SK-N-SH treated with all-trans-retinoic acid at 6 μM for 48 hours (cell line): ENCODE measurements at regions not wholly inside any gene's neighbourhood (a gene's known extent, or its start where the extent isn't known, plus 50 kb on each side); places are given as distances from the start of the nearest gene placed in this dataset.

Source experiments
- ATAC-seq: fragments of 200-7000 bp; cut with Tn5 transposase; 3 replicates; pipeline ENCODE4 v1.9.1; 2020; ENCODE audit warnings: mild to moderate bottlenecking, moderate library complexity
- ARNTL ChIP-seq: fragments of 450-650 bp; formaldehyde crosslinking; IDR thresholded peaks from 2 replicates; pipeline ENCODE4 v1.5.0; 2020; ENCODE audit warnings: low read depth, mild to moderate bottlenecking, moderate library complexity, borderline replicate concordance
- BACH2 ChIP-seq: fragments of 250-450 bp; sonication (Bioruptor Pico); IDR thresholded peaks from 2 replicates; pipeline ENCODE4 v1.9.0; 2021; ENCODE audit warnings: mild to moderate bottlenecking, borderline replicate concordance
- CSDC2 ChIP-seq: fragments of 250-450 bp; sonication (Bioruptor Pico); IDR thresholded peaks from 2 replicates; pipeline ENCODE4 v1.5.0; 2020; ENCODE audit warnings: mild to moderate bottlenecking, moderate library complexity
- ESRRG ChIP-seq: fragments of 250-450 bp; sonication (Bioruptor Pico); IDR thresholded peaks from 2 replicates; pipeline ENCODE4 v1.6.1; 2021; ENCODE audit warnings: mild to moderate bottlenecking
- GLIS3 ChIP-seq: fragments of 250-450 bp; sonication (Bioruptor Pico); IDR thresholded peaks from 2 replicates; pipeline ENCODE4 v1.5.0; 2020; ENCODE audit warnings: mild to moderate bottlenecking, moderate library complexity
- ISL1 ChIP-seq: fragments of 250-450 bp; sonication (Bioruptor Pico); IDR thresholded peaks from 2 replicates; pipeline ENCODE4 v2.1.2; 2022; ENCODE audit warnings: mild to moderate bottlenecking, moderate library complexity
- OSR1 ChIP-seq: fragments of 250-450 bp; sonication (Bioruptor Pico); IDR thresholded peaks from 2 replicates; pipeline ENCODE4 v1.8.0; 2022; ENCODE audit warnings: moderate library complexity, mild to moderate bottlenecking, inconsistent platforms
- POU6F1 ChIP-seq: fragments of 250-450 bp; sonication (Bioruptor Pico); IDR thresholded peaks from 2 replicates; pipeline ENCODE4 v1.8.0; 2021; ENCODE audit warnings: low read depth, mild to moderate bottlenecking, moderate library complexity, borderline replicate concordance
- PPARA ChIP-seq: fragments of 250-450 bp; sonication (Bioruptor Pico); IDR thresholded peaks from 2 replicates; pipeline ENCODE4 v1.5.0; 2020; ENCODE audit warnings: mild to moderate bottlenecking, borderline replicate concordance
- RARB ChIP-seq: fragments of 250-450 bp; sonication (Bioruptor Pico); IDR thresholded peaks from 2 replicates; pipeline ENCODE4 v1.8.0; 2021; ENCODE audit warnings: mild to moderate bottlenecking, moderate library complexity
- SNAI2 ChIP-seq: fragments of 250-450 bp; sonication (Bioruptor Pico); IDR thresholded peaks from 2 replicates; pipeline ENCODE4 v1.5.0; 2020; ENCODE audit warnings: mild to moderate bottlenecking, moderate library complexity
- TCF4 ChIP-seq: fragments of 250-450 bp; sonication (Bioruptor Pico); IDR thresholded peaks from 2 replicates; pipeline ENCODE4 v1.8.0; 2021; ENCODE audit warnings: mild to moderate bottlenecking, moderate library complexity, borderline replicate concordance
- TOX ChIP-seq: fragments of 250-450 bp; sonication (Bioruptor Pico); IDR thresholded peaks from 2 replicates; pipeline ENCODE4 v1.8.0; 2021; ENCODE audit warnings: mild to moderate bottlenecking, moderate library complexity, borderline replicate concordance
- ZC3H10 ChIP-seq: fragments of 250-450 bp; sonication (Bioruptor Pico); IDR thresholded peaks from 2 replicates; pipeline ENCODE4 v1.5.1; 2021; ENCODE audit warnings: mild to moderate bottlenecking, moderate library complexity
- ZFP3 ChIP-seq: fragments of 250-450 bp; sonication (Bioruptor Pico); IDR thresholded peaks from 2 replicates; pipeline ENCODE4 v1.5.0; 2020; ENCODE audit warnings: mild to moderate bottlenecking, moderate library complexity
- ZFP30 ChIP-seq: fragments of 450-650 bp; formaldehyde crosslinking; IDR thresholded peaks from 2 replicates; pipeline ENCODE4 v1.5.0; 2022; ENCODE audit warnings: mild to moderate bottlenecking, moderate library complexity
- ZNF565 ChIP-seq: fragments of 450-650 bp; formaldehyde crosslinking; conservative IDR thresholded peaks from 2 replicates; pipeline ENCODE4 v1.5.0; 2020; ENCODE audit warnings: low read depth, mild to moderate bottlenecking, moderate library complexity
- ZNF70 ChIP-seq: fragments of 450-650 bp; formaldehyde crosslinking; IDR thresholded peaks from 2 replicates; pipeline ENCODE4 v1.5.0; 2020; ENCODE audit warnings: mild to moderate bottlenecking, moderate library complexity
- ZNF8 ChIP-seq: fragments of 450-650 bp; formaldehyde crosslinking; IDR thresholded peaks from 2 replicates; pipeline ENCODE4 v1.5.0; 2020; ENCODE audit warnings: mild to moderate bottlenecking, moderate library complexity
- TF ChIP-seq, protein P1 (sequence below): fragments of 250-450 bp; sonication (Bioruptor Pico); IDR thresholded peaks from 2 replicates; pipeline ENCODE4 v1.5.1; 2020; ENCODE audit warnings: low read depth, mild to moderate bottlenecking, moderate library complexity
- TF ChIP-seq, protein P2 (sequence below): fragments of 250-450 bp; sonication (Bioruptor Pico); IDR thresholded peaks from 2 replicates; pipeline ENCODE4 v1.5.0; 2020; ENCODE audit warnings: mild to moderate bottlenecking, moderate library complexity

DNA sequence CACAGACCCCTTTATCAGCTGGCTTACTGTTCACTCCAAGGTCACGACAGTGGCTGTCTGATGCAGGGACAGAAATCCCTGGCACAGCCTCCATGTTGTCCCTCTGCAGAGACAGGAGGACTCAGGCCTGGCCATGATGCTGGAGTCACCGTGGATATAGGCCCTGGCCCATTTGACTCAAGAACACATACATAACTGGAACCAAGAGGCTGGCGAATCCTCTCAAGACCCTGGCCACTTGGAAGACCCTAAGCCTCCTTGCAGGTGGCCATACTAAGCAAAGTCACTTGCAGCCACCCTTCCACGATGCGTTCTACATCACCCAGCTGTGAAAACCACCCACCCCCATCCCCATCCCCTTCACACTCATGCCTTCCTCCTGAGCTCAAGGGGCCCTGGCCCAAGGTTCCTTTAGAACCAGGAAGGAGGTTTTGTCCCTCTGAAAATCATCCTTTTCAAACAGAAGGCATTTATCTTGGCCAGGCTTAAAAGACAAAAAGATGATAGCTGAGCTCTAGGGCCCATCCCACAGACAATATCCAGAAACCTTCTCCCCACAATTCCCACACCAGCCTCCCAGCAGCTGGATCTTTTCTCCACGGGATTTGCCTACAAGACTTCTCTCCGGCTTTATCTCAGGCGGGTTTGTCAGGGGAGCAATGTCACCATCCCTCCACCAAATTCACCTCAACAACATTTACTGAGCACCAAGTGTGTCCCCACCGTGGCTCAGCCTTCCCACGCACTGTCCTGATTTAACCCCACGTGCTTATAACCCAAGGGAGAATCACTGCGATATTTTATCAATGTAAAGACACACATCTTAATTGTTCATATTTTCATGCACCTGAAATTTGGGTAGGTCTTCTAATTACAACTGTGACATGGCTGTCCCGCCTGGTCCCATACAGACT, 123.4 kb upstream of the SERPIND1 start:
- TF ChIP-seq ZFP3 (CRISPR knock-in tag) (no peak), BACH2 (no peak), ZFP30 (CRISPR knock-in tag) (no peak), ZNF8 (no peak), ARNTL (CRISPR knock-in tag) (no peak), ZC3H10 (no peak), POU6F1 (CRISPR knock-in tag) (no peak), SNAI2 (CRISPR knock-in tag) (no peak), TCF4 (CRISPR knock-in tag) (no peak), TOX (no peak), ZNF70 (CRISPR knock-in tag) (no peak), ISL1 (CRISPR knock-in tag) (no peak), ESRRG (CRISPR knock-in tag) (no peak), ZNF565 (CRISPR knock-in tag) (no peak), CSDC2 (CRISPR knock-in tag) (no peak), OSR1 (CRISPR knock-in tag) (no peak), RARB (CRISPR knock-in tag) (no peak)
- TF ChIP-seq, protein P1, sequence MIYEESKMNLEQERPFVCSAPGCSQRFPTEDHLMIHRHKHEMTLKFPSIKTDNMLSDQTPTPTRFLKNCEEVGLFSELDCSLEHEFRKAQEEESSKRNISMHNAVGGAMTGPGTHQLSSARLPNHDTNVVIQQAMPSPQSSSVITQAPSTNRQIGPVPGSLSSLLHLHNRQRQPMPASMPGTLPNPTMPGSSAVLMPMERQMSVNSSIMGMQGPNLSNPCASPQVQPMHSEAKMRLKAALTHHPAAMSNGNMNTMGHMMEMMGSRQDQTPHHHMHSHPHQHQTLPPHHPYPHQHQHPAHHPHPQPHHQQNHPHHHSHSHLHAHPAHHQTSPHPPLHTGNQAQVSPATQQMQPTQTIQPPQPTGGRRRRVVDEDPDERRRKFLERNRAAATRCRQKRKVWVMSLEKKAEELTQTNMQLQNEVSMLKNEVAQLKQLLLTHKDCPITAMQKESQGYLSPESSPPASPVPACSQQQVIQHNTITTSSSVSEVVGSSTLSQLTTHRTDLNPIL (CRISPR knock-in tag) = no peak
- ATAC-seq = no peak

DNA sequence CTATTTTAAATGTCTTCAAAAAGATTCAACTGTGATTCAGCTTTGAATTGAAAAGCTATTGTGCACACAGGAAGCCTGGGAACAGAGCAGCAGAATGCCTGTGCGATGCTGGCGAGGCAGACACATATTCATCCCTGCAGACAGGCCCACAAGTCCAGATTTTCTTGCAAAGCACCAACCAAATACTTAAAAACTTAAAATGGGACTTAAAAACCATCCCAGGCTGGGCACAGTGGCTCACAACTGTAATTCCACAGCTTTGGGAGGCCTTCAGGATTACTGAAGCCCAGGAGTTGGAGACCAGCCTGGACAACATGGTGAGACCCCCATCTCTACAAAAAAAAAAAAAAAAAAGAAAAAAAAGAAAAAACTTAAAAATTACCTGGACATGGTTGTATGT, 122.6 kb upstream of the SERPIND1 start:
- TF ChIP-seq GLIS3 (CRISPR knock-in tag) (no peak), CSDC2 (CRISPR knock-in tag) (no peak), SNAI2 (CRISPR knock-in tag) (no peak), ZNF70 (CRISPR knock-in tag) (no peak), ESRRG (CRISPR knock-in tag) (no peak), ZNF8 (no peak), ZFP30 (CRISPR knock-in tag) (no peak)
- TF ChIP-seq, protein P1 (CRISPR knock-in tag) = no peak
- no peak for ATAC-seq

DNA sequence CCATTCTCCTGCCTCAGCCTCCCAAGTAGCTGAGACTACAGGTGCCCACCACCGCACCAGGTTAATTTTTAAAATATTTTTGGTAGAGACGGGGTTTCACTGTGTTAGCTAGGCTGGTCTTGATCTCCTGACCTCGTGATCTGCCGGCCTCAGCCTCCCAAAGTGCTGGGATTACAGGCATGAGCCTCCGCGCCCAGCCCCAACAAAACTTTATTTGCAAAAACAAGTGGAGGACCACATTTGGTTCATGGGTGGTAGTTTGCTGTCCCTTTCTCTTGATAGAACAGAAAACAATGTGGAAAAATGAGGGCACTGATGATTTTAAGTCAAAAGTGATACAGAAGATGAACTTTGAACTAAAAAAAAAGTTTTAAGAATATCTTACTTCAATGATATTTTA, 121.8 kb upstream of the SERPIND1 start:
- ATAC-seq = no peak
- TF ChIP-seq ZC3H10 = no peak
- TF ChIP-seq BACH2 = no peak
- TF ChIP-seq ZFP30 (CRISPR knock-in tag) = no peak
- TF ChIP-seq, all 23 proteins: peak for 0

GRCh38 chr22:20652582-20652981, 121.3 kb upstream of the SERPIND1 start:
- TF ChIP-seq POU6F1 (CRISPR knock-in tag) (no peak), ZC3H10 (no peak), PPARA (CRISPR knock-in tag) (no peak), ZNF70 (CRISPR knock-in tag) (no peak), ESRRG (CRISPR knock-in tag) (no peak), TCF4 (CRISPR knock-in tag) (no peak), RARB (CRISPR knock-in tag) (no peak), OSR1 (CRISPR knock-in tag) (no peak)
- TF ChIP-seq, protein P1 (CRISPR knock-in tag) = no peak
- TF ChIP-seq, protein P2, sequence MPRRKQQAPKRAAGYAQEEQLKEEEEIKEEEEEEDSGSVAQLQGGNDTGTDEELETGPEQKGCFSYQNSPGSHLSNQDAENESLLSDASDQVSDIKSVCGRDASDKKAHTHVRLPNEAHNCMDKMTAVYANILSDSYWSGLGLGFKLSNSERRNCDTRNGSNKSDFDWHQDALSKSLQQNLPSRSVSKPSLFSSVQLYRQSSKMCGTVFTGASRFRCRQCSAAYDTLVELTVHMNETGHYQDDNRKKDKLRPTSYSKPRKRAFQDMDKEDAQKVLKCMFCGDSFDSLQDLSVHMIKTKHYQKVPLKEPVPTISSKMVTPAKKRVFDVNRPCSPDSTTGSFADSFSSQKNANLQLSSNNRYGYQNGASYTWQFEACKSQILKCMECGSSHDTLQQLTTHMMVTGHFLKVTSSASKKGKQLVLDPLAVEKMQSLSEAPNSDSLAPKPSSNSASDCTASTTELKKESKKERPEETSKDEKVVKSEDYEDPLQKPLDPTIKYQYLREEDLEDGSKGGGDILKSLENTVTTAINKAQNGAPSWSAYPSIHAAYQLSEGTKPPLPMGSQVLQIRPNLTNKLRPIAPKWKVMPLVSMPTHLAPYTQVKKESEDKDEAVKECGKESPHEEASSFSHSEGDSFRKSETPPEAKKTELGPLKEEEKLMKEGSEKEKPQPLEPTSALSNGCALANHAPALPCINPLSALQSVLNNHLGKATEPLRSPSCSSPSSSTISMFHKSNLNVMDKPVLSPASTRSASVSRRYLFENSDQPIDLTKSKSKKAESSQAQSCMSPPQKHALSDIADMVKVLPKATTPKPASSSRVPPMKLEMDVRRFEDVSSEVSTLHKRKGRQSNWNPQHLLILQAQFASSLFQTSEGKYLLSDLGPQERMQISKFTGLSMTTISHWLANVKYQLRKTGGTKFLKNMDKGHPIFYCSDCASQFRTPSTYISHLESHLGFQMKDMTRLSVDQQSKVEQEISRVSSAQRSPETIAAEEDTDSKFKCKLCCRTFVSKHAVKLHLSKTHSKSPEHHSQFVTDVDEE (CRISPR knock-in tag) = no peak
- ATAC-seq = no peak
